ENCODE measurements at regions not wholly inside any gene's neighbourhood (a gene's known extent, or its start where the extent isn't known, plus 50 kb on each side); places are given as distances from the start of the nearest gene placed in this dataset.

- DNase-seq (ENCODE audit: low read depth in 3 of 3, low spot score in 2 of 3) = no peak
Measured at GRCh38 chrX:149161435-149162088, 343.5 kb downstream of the IDS start.

- no peak for DNase-seq (ENCODE audit: low read depth in 3 of 3, low spot score in 2 of 3)
Measured at GRCh38 chrX:149157976-149158375, 347.1 kb downstream of the IDS start.

- DNase-seq (ENCODE audit: low read depth in 3 of 3, low spot score in 2 of 3) = no peak
Measured at GRCh38 chrX:149152941-149153340, 352.2 kb downstream of the IDS start.

GRCh38 chrX:149151805-149152757 lies 353.0 kb downstream of the IDS start:
- no peak for DNase-seq (ENCODE audit: low read depth in 3 of 3, low spot score in 2 of 3)

GRCh38 chrX:149145845-149146285 lies 359.2 kb downstream of the IDS start:
- DNase-seq (ENCODE audit: low read depth in 3 of 3, low spot score in 2 of 3) = no peak

GRCh38 chrX:149131774-149132173 lies 373.3 kb downstream of the IDS start:
- DNase-seq (ENCODE audit: low read depth in 3 of 3, low spot score in 2 of 3) = no peak

GRCh38 chrX:149129767-149130166 lies 375.3 kb downstream of the IDS start:
- no peak for DNase-seq (ENCODE audit: low read depth in 3 of 3, low spot score in 2 of 3)

- DNase-seq (ENCODE audit: low read depth in 3 of 3, low spot score in 2 of 3) = no peak
Measured at GRCh38 chrX:149124526-149125108, 380.5 kb downstream of the IDS start.

- DNase-seq (ENCODE audit: low read depth in 3 of 3, low spot score in 2 of 3) = no peak
Measured at GRCh38 chrX:149121206-149121920, 383.7 kb downstream of the IDS start.

GRCh38 chrX:149120459-149120858 lies 384.6 kb downstream of the IDS start:
- no peak for DNase-seq (ENCODE audit: low read depth in 3 of 3, low spot score in 2 of 3)

GRCh38 chrX:149114874-149115273 lies 390.2 kb downstream of the IDS start:
- no peak for DNase-seq (ENCODE audit: low read depth in 3 of 3, low spot score in 2 of 3)

- no peak for DNase-seq (ENCODE audit: low read depth in 3 of 3, low spot score in 2 of 3)
Measured at GRCh38 chrX:149114001-149114400, 391.1 kb downstream of the IDS start.

GRCh38 chrX:149097786-149098185 lies 407.3 kb downstream of the IDS start:
- DNase-seq (ENCODE audit: low read depth in 3 of 3, low spot score in 2 of 3) = no peak

- no peak for DNase-seq (ENCODE audit: low read depth in 3 of 3, low spot score in 2 of 3)
Measured at GRCh38 chrX:149092179-149092578, 412.9 kb downstream of the IDS start.

GRCh38 chrX:149079805-149080406 lies 425.2 kb downstream of the IDS start:
- DNase-seq (ENCODE audit: low read depth in 3 of 3, low spot score in 2 of 3) = no peak

- DNase-seq (ENCODE audit: low read depth in 3 of 3, low spot score in 2 of 3) = peak in 2 of 3 donors; percentile 32 to 33
Measured at GRCh38 chrX:149074398-149074797, 430.7 kb downstream of the IDS start.

GRCh38 chrX:149073479-149073878 lies 431.6 kb downstream of the IDS start:
- no peak for DNase-seq (ENCODE audit: low read depth in 3 of 3, low spot score in 2 of 3)

- no peak for DNase-seq (ENCODE audit: low read depth in 3 of 3, low spot score in 2 of 3)
Measured at GRCh38 chrX:149069899-149070298, 435.2 kb downstream of the IDS start.

- DNase-seq (ENCODE audit: low read depth in 3 of 3, low spot score in 2 of 3) = no peak
Measured at GRCh38 chrX:149060921-149061320, 444.2 kb downstream of the IDS start.
